ENCODE measurements at regions not wholly inside any gene's neighbourhood (a gene's known extent, or its start where the extent isn't known, plus 50 kb on each side); places are given as distances from the start of the nearest gene placed in this dataset.
"Not testable (repeated sequence)": the region's sequence is repeated elsewhere in the genome, so short reads cannot be mapped to it uniquely, and the experiment has no call there.

DNA sequence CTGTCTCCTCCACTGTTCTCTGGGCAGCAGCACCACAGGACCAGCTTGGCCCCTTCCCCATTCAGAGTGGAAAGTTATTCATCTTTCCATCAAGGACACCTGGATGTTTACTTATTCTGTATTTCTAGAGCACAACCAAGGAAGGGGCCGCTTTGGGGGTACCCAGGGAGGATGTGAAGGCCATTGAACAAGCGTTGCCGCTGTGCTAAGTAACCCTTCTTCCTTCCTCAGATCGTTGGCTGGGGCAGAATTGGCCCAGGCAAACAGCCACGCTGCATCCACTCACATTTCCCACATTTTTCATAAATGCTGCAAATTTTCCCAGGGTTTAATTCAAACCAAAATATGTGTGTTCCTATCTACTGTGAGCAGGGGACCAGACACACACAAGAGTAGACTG is 76.2 kb upstream of the NPAS2 start:
- DNase-seq, result no peak

DNA sequence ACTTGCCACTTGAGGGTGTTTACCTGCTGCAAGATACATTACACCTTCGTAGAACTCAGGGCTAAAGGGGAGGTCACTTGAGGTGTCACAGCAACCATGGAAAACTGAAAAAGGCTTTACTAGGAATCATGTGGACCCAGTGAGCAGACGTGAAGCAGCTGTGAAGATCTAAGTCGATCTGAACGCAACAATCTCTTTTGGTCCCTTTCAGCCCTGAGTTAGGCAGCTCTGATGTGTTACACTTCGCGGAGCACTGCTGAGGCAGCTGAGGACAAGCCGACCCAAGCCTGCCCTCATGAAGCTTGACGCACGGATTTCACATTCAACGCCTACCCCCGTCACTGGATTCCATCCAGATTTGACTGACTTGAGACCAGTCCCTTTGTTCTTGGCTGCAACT is 75.8 kb upstream of the NPAS2 start:
- DNase-seq, result no peak

DNA sequence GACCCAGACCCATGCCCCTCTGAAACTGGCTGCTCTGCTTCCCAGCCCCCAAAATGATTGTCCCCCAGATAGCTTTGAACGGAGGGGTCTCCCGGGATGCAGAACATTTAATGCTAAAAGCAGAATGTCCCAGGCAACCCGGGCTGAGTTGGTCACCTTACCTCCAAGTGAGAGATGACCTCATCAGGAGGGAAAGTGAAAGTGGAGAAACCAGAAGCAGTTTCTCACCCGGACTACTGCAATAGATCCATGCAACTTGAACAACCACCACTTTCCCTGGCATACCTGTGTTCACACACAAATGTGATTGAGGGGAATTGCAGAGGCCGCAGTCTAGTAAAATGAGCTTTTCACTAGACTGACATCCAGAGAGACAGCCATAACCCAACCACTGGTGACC is 75.3 kb upstream of the NPAS2 start:
- no peak for DNase-seq

DNA sequence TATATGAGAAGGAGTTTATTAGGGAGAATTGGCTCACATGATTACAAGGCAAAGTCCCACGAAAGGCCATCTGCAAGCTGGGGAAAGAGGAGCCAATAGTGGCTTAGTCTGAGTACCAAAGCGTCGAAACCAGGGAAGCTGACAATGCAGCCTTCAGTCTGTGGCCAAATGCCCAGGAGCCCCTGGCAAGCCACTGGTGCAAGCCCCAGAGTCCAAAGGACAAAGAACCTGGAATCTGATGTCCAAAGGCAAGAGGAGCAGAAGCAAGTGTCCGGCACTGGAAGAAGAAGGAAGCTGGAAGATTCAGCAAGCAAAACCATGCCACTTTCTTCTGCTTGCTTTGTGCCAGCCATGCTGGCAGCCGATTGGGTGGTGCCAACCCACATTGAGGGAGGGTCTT is 74.3 kb upstream of the NPAS2 start:
- no peak for DNase-seq

DNA sequence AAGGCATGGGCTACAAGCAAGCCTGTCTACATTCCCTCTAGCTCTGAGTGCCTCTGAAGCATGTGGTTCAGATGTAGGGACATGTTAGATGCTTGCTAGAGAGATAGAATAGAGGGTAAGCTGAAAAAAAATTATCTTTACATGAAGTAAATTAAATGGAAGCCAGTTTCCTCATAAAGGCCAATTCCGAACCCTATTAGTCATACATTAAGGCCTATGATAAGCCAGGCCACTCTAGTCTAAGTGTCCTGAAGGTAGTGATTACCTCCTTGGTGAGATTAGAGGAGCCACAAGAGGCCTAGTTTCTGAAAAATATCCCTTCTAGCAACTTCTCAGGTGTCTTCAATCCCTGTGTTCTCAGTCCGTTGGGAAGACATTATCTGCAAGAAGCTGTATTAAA is 72.4 kb upstream of the NPAS2 start:
- no peak for DNase-seq

DNA sequence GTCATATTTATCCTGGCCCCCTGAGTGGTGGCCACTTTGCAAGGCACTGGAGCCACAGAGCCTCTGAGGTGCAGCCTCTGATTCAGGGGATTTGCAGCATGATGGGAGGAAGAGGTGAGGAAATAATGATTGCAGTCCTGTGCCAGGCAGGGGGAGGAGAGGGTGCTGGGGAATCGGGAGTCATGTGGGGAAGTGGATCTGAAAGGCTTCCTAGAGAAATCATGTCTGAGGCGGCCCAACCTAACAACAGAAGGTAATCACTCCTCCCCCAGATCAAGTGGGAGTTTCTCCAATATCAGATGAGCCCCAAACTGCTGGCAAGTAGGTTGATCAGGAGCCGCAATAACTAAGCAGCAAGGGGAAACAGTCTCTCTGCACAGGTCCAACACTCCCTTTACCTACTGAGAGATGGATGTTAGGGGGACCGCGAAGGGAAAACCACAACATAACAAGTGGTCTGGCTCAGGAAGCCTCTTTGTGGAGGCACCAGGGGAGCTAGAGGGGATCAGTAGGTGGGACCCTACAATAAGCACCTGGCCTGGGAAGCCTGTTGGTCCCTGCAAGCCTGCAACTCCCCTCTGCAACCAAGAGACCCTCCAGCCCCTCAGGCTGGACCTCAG is 71.8 kb upstream of the NPAS2 start:
- no peak for DNase-seq

DNA sequence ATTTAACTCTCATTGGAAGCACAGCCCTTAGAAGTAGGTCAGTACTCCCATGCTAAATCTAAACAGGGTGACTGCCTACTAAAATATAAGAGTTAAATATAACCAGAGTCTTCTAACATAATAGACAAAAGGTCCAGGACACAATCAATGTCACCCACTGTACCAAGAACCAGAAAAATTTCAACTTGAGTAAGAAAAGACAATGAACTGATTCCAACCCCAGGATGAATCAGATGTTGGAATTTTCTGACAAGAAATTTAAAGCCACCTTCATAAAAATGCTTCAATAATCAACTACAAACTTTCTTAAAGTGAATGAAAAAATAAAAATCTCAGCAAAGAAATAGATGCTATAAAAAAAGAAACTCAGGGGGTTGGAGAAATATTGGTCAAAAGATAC is 71.3 kb upstream of the NPAS2 start:
- DNase-seq, result no peak

DNA sequence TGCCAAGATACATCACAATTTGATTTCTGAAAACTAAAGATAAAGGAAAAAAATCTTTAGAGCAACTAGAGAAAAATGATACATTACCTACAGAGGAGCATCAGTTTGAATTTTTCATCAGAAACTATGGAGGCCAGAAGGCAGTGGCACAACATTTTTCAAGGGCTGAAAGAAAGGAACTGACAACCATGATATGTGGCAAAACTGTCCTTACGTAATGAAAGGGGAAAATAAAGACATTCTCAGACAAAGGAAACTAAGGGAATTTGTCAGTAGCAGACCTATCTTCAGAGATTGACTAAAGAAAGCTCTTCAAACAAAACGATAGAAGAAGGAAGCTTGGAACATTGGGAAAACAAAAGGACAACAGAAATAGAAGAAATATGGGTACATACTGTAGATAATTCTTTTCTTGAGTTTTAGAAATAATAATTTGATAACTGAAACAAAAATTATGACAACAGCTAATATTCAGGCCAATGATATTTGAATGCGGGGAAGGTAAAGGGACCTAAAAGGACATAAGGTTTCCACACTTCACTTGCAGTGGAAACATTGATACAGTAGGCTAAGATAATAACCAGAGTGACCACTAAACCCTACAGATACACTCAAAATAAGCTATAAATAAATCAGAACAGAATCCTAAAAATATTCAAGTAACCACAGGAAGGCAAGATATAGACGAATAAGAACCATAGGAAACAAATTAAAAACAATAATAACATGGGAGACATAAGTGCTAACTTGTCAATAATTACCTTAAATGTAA is 70.0 kb upstream of the NPAS2 start:
- no peak for DNase-seq

DNA sequence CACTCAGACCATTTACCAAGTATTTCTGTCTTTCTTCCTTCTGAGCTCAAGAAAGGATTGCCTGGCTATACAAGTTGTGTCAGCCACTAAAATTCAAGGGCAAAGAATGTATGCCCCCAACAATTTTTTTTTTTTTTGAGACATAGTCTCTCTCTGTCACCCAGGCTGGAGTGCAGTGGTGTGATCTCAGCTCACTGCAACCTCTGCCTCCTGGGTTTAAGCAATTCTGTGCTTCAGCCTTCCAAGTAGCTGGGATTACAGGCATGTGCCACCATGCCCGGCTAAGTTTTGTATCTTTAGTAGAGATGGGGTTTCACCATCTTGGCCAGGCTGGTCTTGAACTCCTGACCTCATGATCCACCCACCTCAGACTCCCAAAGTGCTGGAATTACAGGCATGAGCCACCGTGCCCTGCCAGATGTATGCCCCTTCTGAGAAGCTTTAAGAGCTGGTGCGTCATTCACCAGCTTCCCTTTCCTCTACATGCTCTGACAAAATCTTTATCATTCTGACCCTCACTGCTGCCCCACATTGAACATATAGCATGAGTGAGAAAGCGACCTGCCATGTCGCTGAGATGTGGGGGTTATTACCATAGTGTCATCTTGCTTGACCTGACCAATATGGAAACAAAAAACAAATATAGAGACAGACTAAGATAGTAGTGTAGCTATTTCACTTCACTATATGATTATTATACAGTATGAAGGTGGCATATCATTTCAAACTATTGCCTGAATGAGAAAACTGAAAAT is 67.9 kb upstream of the NPAS2 start:
- DNase-seq, result not testable (repeated sequence)

DNA sequence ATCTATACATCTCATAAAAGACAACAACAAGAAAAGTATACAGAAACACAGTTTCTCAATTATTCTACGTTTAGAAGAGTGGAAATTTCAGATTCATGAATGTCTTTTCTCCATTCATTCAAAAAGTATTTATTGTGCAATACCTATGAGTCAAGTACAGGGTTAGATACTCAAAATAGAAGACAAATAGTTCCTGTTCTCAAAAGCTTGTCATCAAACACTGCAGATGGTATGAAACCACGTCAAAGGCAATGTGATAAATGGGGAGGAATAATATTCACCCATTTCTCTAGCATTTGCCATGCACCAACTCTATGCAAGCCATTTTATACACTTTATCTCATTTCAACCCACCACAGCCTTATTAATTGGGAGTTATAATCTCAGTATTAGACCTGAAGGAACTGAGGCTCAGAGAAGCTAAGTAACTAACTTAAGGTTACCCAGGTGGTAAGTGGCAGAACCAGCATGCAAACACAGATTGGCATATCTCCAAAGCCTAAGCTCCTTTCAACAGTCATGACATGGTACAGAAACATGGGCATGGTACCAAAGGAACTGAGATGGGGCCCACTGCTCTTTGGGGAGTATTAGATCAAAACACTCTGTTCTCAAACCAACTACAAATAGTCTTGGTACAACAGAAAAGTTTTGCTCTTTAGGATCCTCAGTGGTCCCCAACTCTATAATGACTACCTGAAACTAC is 67.2 kb upstream of the NPAS2 start:
- DNase-seq, result no peak

DNA sequence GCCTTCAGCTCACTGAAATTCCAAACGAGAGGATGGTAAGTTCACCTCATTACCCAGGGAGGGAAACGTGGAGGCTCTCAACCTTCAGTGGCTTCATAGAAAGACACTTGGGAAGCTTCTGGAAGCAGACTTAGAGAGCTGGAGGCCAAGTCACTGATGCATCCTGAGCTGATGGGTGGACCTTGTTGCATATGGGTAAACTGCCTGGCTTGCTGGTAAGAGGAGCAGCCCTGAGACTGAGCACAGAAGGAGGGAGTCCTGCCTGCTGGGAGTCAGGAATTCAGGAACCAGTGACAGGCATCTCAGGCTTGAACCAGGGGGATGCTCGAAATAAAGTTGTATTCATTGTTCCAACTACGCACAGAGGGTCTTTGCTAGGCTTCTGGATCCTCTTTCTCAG is 66.5 kb upstream of the NPAS2 start:
- DNase-seq, result no peak

DNA sequence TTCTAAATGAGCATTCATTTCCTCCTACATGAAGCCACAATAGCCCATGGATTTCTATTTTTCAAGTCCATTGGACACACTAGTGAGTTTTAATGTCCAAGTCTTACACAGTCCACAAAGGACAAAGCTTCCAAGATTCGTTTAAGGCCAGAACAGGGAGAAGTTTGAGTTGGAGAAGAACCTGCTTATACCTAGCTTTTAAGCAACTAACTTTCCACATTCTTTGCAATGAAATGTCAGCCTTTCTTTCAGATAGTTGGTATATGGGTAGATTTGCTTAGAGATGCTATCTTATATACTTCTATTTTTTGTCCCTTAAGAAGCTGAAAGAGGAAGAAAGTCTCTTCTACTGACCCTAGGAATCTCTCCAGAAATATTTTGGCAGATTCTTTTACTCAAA is 66.1 kb upstream of the NPAS2 start:
- no peak for DNase-seq

DNA sequence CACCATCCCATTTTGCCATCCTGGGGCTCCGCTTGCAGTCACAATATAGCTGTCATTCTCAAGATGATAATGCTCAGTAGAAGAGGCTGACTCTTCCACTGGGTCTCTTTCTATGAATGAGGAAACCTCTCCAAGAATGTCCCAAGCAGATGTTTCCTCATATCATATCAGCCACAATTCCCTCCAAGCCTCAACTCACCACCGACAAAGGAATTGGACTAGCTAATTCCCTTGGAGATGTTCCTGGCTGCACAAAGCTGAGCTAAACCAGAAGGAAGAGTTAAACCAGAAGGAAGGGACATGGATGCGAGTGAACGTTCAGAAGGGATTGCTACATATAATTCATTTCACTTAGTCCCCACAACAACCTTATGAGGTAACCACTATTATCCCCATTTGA is 65.0 kb upstream of the NPAS2 start:
- no peak for DNase-seq

DNA sequence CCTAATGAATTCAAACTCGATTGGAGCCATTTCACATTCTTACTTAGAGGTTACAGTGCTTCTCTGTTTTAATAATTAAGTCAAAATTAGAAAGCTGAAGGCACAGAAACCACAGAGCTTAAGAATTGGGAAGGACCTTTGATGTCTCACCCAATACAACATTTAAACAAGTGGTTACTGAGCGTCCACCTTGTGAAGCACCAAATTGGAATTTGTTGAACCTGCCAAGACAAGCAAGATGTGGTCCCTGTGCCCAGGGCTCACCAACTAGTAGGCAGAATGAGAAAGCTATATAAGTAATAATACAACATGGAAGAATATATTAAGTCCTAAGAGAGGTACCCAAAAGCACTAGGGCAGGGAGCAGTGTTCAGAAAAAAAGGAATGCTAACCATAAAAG is 64.5 kb upstream of the NPAS2 start:
- DNase-seq, result no peak

DNA sequence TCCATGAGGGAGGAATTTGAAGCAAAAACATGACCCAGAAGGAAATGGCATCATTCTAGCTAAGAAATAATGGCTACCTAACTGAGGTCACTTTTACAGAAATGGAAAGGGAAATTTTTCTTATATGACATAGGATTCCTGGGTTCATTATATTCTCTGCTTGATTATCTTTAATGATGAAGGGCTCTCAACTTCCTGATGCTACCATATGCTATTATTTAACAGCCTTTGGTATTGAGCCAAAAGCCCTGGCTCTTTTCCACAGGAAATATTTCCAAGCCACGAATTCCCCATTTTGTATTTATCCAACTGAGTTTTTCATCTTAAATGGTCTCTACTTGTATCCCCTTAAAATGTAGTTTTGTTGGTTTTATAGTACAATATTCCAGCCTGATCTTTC is 63.2 kb upstream of the NPAS2 start:
- DNase-seq, result no peak

DNA sequence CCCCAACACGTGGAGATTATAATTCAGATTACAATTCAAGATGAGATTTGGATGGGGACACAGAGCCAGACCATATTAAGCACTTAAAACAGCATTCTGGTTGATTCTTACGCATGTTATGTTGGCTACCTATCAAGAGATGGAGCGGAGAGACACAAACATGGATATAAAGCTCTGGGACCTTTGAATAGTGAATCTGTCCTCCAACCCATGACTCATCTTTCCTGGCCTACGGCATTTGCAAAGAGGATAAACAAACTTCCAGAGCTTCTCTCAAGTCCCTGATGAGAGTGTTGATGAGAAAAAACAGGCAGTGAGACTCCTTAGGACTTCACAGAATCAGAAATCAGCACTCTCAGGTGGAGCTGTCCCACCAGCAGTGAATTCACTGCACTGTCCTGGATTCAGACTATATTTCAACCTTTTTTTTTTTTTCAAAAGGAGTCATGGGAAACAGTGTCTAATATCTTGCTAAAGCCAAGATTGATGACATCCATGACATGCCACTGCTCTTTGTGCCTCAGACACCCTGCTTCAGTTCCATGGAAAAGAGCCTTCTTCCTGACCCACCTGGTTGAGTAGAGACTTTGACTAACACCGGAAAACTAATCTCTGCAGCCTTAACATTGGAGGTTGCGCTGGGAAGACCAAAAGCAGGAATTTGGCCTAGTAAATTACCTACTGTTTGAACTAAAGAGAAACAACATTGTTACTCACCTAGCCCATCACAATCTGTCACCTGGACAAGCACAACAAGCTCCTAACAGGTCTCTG is 62.1 kb upstream of the NPAS2 start:
- no peak for DNase-seq

DNA sequence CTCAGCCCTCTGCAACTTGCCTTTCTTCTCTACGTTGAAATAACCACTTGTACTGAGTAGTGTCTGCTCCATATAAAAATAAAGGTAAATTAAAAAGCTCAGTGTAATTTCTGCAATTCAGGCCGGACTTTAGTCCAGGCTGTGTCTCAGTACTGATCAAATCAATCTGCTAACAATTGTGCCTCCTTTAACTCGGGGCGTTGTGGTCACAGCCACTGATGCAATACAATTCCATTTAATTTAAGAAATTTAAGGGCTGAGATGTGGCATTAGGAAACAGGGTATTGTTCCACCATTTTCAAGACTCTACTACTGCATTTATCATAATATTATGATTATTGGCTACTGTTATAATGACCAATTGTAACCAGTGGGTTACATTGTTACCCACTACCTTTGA is 60.0 kb upstream of the NPAS2 start:
- DNase-seq, result no peak

DNA sequence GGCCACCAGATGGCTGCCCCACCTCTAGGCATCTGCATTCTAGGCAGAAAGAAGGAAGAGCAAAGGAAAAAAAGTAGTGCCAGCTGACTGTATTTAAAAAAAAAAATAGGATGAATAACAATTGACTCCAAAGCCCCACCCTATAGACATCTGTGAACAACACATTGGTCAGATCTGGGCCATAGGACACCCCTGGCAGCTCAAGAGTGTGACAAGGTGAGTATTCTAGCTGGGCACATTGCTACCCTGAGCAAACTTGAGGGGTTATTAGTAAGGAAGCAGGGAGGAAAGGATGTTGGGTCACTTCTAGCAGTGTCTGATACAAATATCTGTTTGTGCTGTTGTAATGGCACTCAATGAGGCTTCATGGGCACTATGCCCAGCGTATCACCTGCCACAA is 58.6 kb upstream of the NPAS2 start:
- no peak for DNase-seq

DNA sequence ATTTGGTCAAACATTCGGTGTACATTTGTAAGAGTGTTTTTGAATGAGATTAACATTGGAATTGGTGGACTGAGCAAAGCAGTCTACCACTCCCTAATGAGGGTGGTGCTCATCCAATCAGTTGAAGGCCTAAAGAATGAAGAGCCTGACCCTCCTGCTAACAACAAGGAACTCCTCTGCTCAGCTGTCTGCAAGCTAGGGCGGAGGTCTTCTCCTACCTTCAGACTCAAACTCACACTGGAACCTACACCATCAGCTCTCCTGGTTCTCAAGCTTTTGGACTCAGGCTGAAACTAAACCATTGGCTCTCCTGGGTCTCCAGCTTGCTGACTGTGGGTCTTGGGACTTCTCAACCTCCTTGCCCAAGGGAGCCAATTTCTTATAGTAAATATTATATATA is 55.5 kb upstream of the NPAS2 start:
- DNase-seq, result no peak

DNA sequence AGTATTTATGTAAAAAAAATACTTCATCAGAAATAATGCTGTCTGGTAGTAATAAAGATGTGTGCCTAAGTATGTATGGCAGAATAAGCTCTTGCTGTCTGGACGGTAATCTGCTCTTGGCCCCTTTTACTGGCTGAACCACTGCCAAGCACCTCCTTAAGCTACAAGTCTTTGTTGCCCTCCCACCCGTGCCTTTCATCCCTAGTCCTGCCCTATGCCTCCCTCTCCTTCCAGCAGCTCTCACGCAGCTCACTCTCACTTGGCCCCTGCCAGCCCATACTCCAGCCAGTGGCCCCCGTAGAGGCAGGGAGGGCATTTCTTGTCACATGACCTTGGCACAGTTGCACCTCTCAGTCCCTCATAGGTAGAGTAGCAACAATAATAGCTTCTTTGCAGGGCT is 54.5 kb upstream of the NPAS2 start:
- DNase-seq, result no peak

DNA sequence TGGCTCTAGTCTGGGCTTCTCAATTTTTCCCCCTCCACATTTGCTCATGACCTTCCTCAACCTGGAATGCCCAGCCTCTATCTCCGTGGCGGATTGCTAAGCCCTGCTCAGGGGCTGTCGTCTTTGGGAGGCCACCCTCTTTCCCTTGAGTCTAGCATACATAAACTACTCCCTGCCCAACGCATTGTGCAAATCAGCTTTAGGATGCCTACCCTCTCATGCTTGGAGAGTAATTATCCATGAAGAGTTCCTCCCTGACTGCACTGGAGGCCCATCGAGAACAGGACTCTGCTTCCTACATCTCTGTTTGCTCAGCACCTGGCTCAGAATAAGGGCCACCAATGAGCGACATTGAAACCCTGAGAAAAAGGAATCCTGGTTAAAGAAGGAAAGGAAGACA is 53.7 kb upstream of the NPAS2 start:
- no peak for DNase-seq

DNA sequence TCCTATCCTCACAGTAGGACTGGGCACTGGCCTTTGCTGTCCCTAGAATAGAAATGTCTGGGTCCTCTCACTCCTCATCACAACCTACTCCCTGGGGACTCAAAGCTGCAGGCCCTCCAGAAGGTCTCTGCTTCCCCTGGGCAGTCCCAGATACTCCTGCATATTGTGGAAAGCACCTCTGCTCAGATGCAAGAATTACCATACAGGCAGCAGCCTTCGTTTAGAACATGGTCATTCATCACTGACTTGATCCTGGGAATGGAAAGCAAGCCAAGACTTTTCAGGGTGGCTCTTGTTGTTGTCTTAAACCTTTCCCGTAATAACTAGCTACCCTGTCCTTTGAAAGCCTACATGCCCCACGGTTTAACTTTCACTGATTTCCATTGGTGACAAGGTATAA is 53.1 kb upstream of the NPAS2 start:
- no peak for DNase-seq

DNA sequence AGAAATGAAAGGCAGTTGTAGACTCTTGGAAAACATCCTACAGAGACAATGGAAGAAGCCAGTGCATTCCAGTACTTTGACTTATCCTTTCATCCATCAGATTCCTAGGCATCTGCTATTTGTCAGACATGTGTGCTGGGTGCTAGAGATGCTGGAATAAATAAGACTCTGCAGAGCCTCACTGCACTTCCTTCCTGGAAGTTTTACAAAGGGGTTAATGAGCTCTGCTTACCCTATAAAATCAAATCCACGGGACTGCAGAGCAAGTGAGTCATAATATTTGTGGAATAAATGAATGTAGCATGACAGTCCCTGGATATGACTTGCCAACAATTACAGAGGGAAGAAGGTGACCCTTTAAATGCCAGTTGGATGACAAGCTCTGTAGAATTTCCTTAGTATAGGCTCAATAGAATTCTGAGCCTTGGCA is 52.7 kb upstream of the NPAS2 start:
- DNase-seq, result no peak
